NCI-H1092 (cell line): ENCODE measurements at regions not wholly inside any gene's neighbourhood (a gene's known extent, or its start where the extent isn't known, plus 50 kb on each side); places are given as distances from the start of the nearest gene placed in this dataset.

Experiments used
- DNase-seq: peaks from one replicate; lab custom pipeline; 2025; lab: John Stamatoyannopoulos, UW

DNA sequence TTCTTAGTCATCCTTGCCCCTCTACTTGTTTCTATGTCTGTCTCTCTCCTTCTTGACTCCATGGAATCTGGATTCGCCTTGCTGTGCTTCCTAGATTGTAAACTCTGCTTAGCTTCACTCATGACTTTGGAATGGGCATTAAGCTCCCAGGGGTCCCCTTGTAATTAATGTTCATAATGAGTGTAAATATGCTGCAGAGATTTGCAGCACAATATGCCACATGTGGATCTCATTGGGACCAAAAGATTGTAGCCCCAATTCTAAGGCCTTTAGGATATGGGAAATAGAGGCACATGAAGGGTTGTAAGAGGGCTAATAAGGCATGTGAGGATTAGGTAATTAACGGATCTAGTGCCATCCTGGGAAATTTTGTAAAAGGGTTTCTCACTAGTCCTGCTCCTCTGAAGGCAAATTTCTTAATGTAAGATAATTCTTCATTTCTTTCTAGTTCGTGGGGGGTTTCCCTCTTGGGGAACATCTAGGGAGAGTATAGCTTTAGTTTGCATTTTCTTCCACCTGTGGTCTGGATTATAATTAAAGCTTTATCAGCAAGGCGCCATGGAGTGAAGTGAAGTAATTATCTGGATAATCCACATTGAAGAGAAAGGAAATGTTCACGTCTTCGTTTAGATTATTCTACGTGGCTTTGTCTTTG lies 659.2 kb upstream of the PLXNA2 start:
- no peak for DNase-seq

DNA sequence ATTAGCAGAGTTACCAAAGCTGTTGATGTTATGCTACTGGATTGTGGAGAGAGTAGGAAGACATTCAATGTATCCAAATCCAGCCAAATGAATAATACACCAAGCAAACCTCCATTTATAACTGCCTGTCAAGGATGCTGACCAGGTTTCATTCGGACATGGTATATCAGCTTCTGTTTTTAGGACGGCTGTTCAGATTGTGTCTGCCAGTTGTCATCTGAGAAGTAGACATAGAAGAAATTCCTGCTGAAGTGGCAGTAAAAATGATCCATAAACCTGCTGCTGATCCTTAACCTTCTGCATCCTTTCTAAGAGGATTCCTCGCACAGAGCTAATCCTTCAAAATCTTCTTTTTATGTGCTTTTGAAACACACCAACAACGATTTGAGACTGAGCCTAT lies 663.6 kb upstream of the PLXNA2 start:
- no peak for DNase-seq

DNA sequence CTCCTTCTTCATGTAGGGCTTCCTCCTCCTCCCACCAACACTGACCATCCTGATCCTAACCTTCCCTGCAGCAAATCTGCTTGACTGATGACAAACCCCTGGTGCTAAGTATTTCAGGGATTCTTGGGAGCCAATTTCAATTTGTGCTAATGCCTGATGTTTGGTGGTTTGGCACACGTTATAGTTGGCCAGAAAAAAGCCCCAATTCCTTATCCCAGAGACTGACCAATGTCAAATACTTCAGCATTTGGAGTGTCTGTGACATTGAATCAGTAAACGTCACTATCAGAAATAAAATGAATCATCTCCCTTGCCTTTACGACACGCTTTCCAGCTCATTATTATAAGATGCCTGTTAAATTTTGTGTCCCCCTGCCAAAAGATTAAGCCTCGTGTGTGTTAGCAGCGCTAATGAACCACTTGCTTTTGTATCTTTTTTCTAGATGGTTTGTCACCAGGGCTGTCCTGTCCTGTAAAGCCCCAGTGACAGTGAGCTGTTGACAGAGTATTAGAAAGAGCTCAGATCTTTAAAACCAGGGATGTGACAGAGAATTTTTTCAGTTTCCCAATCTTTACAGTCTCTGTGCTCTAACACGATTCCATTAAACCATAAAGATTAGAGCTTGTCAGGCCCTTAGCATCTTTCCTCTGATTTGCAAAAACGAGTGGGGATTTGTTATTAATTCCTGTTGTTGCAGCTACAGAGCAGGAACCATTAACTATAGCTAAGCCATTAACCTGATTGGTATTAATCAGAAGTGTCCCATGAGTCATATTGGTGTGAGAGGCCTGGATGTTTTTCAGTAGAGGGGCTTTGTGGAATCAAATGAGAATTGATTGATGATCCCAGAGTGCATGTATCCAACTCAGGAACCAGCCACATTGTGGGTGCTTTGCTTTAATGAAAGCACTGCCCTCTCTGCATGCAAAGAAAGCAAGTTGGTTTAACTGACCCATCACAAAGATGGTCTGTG lies 665.1 kb upstream of the PLXNA2 start:
- DNase-seq: no peak

DNA sequence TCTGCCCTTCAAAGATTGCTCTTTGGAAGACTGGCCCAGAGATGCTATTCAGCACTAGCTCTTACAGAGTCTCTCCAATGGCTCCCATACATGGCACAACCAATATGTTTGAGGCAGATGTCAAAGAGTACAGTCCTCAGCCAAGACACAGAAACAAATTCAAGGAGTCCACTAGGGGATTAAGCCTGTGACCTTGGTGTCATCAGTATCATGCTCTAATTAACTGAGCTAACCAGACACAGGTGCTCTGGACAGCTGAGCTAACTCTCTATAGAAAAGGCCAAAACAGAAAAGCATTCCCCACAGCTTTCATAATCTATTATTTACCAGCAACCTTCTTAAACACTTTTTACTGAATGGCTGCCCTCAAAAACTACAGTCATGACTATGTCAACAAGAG lies 666.0 kb upstream of the PLXNA2 start:
- DNase-seq: no peak

DNA sequence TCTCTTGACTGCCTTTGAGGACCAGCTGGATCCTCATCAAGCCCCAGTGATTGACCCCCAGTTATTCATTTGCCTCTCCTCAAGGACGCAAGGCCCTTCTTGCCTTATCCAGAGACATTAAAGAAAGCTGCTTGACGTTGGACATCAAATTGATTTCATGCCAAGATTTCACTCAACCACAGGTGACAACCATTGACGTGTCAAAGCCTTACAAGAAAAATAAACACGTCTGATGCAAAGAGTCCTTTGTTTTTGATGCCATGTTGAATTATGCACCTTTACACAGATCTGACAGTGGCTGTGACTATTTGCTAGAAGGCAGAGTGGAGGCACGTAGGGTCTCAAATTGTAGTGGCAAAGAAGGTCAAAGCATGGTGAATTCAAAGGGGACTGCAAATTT lies 666.2 kb upstream of the CAMK1G start:
- DNase-seq: no peak

DNA sequence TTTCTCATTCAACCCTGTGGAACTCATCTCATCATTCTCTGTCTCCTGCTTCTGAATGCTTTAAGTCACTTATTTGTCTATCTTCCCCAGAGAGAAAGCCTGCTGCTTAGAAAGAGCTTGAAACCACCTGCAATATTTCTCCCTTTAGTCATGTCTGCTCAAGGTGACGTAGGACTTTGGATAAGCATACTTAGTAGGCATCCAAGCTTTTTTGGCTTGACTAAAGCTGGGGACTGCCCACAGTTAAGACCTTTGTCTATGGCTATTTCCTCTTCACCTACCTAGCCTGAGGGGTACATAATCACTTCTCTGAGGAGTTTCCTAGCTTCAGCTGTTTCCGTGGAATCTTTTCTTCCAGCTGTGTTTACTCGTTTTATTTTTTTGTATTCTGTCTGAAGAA lies 665.8 kb upstream of the CAMK1G start:
- DNase-seq: no peak

DNA sequence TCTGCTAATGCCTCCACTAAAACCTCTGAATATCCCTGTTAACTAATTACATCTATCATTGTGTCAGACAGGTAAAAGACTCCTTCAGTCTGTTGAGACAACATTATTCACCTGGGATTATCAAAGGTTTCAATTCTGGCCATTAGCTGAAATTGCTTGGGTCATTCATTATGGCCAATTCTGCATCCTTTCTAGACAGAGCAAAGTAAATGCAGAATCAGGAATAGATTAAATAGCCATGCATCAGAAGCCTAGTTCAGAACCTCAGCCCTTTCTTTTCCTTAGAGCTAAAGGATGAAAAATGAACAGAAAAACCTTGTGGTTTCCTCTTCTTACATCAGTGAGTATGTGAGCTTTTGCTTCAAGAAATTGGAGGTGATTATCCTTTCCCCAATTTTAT lies 665.4 kb upstream of the CAMK1G start:
- DNase-seq: no peak

DNA sequence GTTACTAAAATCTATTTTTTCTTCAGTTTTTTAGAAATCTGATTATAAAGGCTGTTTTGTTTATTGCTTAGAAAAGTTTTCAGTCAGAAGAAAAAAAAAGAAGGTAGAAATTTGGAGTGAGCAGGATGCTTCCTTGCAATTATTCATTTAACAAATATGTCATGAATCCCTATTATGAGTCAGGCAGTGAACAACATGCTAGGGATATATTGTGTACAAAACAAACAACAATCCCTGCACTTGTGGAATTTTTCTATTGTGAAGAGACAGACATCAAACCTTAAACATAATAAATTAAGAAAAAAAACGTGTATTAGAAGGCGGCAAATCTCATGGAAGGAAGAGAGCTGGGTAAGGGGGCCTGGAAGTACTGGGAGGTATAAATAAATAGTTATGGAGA lies 664.1 kb upstream of the CAMK1G start:
- DNase-seq: no peak

DNA sequence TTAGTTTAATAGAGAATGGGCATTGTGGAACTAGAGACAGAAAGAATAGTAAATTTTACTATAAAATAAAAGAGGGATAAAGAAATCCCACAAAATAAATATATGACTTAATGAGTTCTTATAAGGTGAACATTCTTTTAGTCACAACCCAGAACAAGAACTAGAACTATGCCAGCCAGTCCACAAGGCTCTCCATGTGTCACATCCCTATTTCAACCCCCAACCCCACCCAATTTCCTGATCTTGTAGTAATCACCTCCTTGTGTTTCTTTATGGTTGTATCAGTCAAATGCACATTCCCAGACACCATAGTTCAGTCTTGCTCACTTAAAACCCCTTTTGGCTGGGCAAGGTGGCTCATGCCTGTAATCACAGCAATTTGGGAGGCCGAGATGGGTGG lies 662.3 kb upstream of the CAMK1G start:
- DNase-seq: no peak

DNA sequence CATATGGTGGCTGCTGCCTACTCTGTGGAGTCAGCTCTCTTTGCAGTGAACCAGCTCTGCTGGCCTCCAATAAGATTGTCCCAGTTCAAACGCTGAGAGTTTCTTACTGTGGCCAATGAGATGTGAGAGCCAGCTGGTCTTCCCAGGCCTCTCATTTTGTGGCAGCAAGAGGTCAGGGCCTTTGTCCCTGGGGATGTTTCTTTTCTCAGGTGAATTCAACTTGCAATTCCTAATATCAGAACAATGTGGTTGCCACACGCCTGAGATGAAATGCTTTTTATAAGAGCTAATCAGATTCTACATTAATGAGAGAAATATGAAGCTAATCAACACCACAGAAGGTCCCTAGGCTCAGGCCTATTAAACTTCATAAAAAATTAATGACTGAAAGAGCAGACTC lies 660.1 kb upstream of the CAMK1G start:
- no peak for DNase-seq

DNA sequence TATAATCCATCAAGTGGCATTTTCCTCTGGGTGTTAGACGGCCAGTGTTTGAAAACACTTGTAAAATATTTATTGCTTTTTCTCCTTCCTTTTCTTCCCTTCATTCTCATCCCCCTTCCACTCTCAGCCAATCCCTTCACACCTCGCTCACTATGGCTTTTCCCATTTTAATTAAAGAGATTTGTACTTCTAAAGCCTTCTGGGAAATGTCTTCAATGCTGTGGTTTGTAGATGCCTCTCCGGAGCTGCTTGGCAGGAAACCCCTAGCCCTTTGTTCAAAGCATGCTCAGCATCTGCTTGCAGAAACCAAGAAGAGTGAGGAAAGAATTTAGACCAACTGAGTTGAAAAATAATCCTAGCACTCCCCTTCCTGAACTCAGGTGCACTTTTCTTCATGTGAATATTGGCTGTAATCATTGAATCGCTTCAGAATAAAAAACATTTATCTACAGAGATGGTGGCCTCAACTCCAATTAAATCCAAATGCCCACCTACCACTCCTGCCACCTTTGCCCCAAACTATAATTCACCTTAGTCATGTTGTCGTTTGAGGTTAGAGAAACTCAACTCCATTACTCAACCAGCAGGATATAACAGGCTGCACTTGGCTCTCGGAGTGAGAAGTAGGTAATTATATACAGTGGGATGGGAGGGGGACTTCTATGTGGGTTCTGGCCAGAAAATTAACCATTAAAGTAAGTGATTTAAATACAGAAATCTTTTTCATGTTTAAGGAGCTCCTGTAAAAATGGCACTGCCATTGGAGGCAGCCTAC lies 659.4 kb upstream of the CAMK1G start:
- no peak for DNase-seq

DNA sequence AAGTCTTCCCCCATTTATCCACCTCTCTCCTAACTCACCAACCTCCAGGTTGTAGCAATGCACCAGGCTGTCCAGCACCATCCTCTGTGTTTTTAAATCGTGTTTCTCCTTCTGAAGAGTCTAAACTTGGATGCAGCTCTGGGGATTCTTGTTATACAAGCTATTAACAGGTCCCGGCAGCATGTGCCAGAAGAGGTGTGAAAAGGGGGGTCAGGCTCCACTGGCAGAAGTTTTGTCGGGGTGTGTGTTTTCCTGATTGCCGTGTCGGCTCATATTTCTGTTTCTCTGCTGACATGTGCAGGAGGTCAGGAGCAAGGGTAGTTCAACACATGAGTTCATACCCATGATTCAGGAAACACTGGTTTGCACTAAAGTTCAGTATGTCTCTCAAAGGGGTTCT lies 658.6 kb upstream of the CAMK1G start:
- DNase-seq: no peak

DNA sequence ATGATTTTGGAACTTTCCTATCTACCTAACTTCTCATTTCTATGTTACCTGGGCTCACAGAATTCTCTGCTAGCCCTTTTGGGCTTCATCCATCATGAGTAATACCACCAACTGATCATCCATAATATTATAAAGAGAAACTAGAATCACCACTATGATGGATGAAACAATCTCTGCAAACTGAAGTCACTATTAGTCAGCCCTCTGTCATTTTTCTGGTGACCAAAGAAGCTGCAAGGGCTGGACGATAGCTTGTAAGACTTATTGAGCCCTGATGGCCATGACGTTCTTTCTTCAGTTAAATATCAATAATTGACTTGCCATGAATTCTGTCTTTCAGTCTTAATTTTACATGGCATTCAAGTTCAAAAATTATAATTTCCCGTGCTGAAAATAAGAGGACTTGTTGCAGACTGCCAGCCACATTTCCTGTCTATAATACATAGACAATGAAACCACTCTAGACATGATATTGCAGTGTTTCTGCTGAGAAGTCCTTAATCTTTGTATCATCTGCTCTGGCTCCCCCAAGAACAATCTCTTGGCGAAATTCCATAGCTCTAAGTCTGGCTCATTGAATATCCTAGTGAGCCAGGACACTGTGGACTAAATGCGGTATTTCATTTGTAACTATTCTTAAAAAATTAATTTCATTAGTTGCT lies 655.0 kb upstream of the CAMK1G start:
- DNase-seq: no peak

DNA sequence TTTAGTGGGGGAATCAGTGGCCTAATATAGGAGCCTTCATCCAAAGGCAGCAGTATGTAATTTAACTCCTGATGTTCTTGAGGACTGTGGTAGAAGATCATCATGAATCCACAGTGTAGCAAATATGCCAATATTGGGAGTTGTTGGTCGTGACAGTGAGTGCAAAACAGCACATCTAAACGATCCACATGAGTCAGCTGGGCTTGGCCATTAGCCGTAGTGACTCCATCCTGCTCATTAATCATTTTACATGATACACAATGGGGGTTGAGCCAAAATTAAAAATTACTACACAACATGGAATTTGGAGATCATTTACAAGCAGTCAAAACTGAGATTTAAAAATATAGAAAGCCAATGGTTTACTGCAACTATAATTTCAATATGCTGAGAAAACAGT lies 653.9 kb upstream of the CAMK1G start:
- DNase-seq: no peak

DNA sequence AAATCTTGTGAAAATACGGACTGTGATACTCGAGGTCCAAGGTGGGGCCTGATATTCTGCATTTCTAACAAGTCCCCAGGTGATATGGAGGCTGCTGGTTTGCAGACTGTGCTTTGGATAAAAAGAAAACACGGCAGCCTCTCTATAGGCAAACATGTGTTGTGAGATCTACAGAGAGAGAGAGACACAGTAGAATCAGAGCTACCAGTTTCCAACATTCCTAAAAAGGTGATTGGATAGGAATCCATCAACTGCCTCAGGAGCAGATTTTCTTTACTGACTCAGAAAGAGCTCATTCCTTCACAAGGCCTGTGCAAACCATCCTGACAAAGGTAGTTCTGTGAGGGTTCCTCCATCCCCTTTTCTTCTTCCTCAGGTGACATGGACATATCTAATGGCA lies 651.6 kb upstream of the CAMK1G start:
- no peak for DNase-seq

DNA sequence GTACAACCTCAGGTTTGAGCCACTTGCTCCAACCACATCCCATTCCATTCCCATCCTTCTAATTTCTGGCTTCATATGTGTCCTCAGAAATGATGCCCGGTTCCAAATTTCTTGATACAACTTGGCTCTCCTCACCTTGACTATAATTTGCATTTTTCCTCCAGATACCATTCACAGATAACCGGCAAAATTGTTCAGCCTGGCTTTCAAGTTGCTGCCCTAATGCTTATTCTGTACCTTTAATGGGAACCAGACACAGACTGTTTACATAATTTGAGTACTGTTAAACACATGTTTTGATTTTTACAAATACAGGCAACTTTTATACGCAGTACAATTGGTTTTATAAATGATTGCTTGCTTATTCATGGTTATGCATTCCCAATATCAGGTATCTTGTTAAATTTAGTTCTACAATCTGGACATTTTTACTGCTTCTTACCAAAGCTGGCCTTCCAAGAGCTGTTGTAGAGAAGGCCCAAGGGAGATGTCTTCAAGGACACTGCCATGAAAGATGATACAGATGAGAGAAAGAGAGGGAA lies 649.5 kb upstream of the CAMK1G start:
- DNase-seq: no peak

DNA sequence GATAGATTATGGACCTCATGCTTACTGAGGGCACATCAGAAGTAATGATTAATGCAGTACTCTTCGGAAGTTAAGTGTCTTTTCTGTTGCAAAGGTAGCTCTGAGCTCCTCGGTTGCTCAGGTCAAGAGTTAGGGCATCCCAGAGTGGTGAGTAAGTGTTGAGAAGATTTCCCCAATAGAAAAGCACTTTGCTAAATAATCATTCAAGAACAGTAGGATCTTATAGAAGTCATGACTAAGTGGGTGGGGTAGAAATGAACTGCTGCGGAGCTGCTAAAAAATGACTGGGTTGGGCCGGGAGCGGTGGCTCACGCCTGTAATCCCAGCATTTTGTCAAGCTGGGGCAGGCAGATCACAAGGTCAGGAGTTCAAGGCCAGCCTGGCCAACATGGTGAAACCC lies 648.6 kb upstream of the CAMK1G start:
- no peak for DNase-seq

DNA sequence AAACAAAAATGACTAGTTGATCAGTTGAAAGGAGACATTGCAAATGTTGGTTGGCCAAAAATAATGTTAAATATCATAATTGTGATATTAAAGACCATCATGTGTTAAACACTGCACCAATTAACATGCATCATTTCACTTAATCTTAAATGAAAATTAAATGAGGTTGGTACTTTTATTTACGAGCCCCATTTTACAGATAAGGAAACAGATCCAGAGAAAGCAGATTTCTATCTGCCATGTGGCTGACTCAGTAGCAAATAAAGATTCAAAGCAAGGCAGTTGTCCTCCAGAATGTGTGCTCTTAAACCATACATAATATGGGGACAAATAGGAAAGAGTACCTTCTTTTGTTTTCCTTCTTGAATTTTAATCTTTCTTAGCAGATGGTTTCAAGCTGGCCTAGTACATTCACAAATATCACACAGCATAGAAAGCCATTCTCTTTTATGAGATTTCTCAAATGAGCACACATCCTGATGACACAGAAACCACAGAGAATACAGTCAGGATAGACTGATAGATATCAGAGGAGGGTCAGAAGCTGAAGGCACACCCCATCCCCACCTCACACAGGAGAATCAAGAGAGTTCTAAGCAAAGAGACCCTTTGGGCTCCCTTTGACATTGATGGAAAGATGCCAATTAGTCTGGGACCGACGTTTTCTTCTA lies 647.9 kb upstream of the CAMK1G start:
- DNase-seq: no peak

DNA sequence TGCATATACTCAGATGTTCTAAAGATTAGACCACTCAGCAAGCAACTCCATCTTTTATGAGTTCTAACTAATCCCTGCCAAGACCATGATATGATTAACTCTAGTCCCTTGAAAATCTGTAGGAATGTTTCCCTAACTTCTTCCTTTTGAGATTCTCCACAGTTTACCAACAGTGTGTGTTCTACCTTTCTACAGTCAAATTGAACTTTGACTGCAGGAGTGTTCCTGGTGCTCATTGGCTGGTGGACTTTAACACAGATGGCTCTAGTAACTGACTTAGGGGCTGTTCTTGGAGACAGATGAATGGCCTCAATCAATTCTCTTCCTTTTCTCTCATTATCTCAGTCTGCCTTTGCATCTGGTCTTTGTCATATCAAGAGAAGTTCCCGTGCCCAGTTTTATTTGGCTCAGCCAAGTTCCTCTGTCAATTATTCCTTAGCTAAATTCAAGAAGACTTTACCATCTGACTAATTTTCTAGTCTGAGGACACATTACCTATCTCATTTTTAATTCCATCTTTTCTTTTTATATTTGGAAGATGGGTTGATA lies 643.9 kb upstream of the CAMK1G start:
- DNase-seq: no peak

DNA sequence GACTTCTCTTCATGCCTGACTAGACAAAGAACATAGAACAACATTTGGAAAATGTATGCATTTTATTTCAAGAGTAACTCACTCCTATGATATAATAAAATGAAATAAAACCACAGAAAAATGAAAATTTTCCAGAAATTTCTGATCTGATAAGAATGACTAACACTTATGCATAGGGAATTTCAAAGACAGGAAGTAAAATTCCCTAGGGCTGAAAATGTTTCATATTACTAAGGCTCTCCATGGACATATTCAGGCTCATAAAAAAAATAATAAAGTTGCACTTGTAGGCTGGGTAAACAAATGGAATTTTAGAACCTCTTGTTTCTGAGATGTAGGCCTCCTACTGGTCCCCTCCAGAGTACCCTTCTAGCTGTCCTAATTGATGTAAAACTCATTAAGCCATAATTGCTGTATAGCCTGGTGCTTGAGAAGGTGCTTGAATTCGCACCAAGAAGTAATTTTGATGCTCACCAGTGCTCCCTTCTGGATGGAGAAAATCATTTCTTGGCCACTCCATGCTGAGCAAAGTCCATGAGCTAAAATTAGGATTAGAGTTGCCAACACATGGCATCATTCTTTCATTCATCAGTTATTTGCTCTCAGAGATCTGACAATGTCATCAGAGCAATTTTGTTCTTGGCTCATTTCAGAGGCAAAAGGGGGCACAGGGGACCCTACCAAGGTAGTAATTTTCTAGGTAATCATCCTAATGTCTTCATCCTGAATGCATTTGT lies 641.0 kb upstream of the CAMK1G start:
- peak; percentile 48 for DNase-seq
